SU-DHL-6 (cell line): ENCODE measurements at regions not wholly inside any gene's neighbourhood (a gene's known extent, or its start where the extent isn't known, plus 50 kb on each side); places are given as distances from the start of the nearest gene placed in this dataset.

Source experiments
- H2AFZ ChIP-seq: fragments of 200-600 bp; sonication (generic); 2 replicates; pipeline ENCODE4 v1.6.1; 2014; ENCODE audit warnings: low read depth, mild to moderate bottlenecking, moderate library complexity, mixed read lengths, antibody characterized with exemption, low read length; ENCODE audit not compliant: severe bottlenecking
- H3F3A ChIP-seq: fragments of 200-600 bp; shearing (Covaris generic); 2 replicates; pipeline ENCODE4 v1.6.0; 2016; ENCODE audit warnings: antibody characterized with exemption, mild to moderate bottlenecking; ENCODE audit not compliant: insufficient read depth
- H3K27ac ChIP-seq: fragments of 200-600 bp; sonication (generic); 2 replicates; pipeline ENCODE4 v1.5.1; 2016; ENCODE audit warnings: low read depth, mild to moderate bottlenecking, low read length, moderate library complexity, mixed read lengths
- H3K27me3 ChIP-seq: fragments of 200-600 bp; sonication (generic), shearing (Covaris generic); 2 replicates; pipeline ENCODE4 v1.6.0; 2014; ENCODE audit warnings: mild to moderate bottlenecking, low read length
- H3K36me3 ChIP-seq: fragments of 200-600 bp; sonication (generic); 2 replicates; pipeline ENCODE4 v1.6.1; 2014; ENCODE audit warnings: mild to moderate bottlenecking, low read length, mixed read lengths
- H3K4me2 ChIP-seq: fragments of 300-600, 200-600 bp; shearing (Covaris generic), sonication (generic); 2 replicates; pipeline ENCODE4 v1.6.0; 2014; ENCODE audit warnings: low read length, low read depth, mild to moderate bottlenecking; ENCODE audit not compliant: poor library complexity, severe bottlenecking
- H3K4me3 ChIP-seq: fragments of 200-600 bp; sonication (generic); 2 replicates; pipeline ENCODE4 v1.5.1; 2014; ENCODE audit warnings: antibody characterized with exemption, low read length, mild to moderate bottlenecking, mixed read lengths; ENCODE audit not compliant: insufficient read depth, poor library complexity, severe bottlenecking
- H3K79me2 ChIP-seq: fragments of 200-600 bp; sonication (generic); 2 replicates; pipeline ENCODE4 v1.6.1; 2014; ENCODE audit warnings: mild to moderate bottlenecking, low read length, moderate library complexity; ENCODE audit not compliant: insufficient read depth
- H3K9ac ChIP-seq: fragments of 200-600 bp; sonication (generic); 2 replicates; pipeline ENCODE4 v1.7.0; 2014; ENCODE audit warnings: mild to moderate bottlenecking, low read length
- H3K9me2 ChIP-seq: fragments of 200-600 bp; sonication (generic); replicated peaks from 2 replicates; pipeline ENCODE4 v1.6.1; 2014; ENCODE audit warnings: low read length; ENCODE audit not compliant: insufficient read depth
- H3K9me3 ChIP-seq: fragments of 200-600 bp; sonication (generic); 2 replicates; pipeline ENCODE4 v1.6.1; 2014; ENCODE audit warnings: low read length, mixed read lengths; ENCODE audit not compliant: insufficient read depth
- H4K20me1 ChIP-seq: fragments of 200-600 bp; sonication (generic); 2 replicates; pipeline ENCODE4 v1.6.1; 2014; ENCODE audit warnings: low read depth, mild to moderate bottlenecking, antibody characterized with exemption, low read length, moderate library complexity, mixed read lengths
- CTCF ChIP-seq: fragments of 200-600 bp; sonication (generic); IDR thresholded peaks from one replicate; pipeline ENCODE4 v1.5.1; 2017; ENCODE audit warnings: antibody characterized with exemption, mild to moderate bottlenecking, low read length, moderate library complexity; ENCODE audit not compliant: insufficient read depth, poor library complexity, severe bottlenecking
- EZH2phosphoT487 ChIP-seq: fragments of 200-600 bp; sonication (generic), shearing (Covaris generic); conservative IDR thresholded peaks from 2 replicates; pipeline ENCODE4 v1.6.1; 2018; ENCODE audit warnings: mild to moderate bottlenecking, antibody characterized with exemption, low read length, moderate library complexity, mixed read lengths

GRCh38 chr11:106446955-106447354 is 369.5 kb downstream of the AASDHPPT start:
- no peak overlapping the region for H3K4me2 ChIP-seq
- no peak overlapping the region for H2AFZ ChIP-seq

GRCh38 chr11:106447631-106448191 is 370.2 kb downstream of the AASDHPPT start:
- H3K79me2 ChIP-seq: no peaks in the 10 kb centered on the region
- H4K20me1 ChIP-seq: no peaks in the 10 kb centered on the region
- no peak overlapping the region for H3K4me3 ChIP-seq
- no peak overlapping the region for H3K27ac ChIP-seq
- no peaks in the 10 kb centered on the region for H3K27me3 ChIP-seq
- H3K36me3 ChIP-seq: no peaks in the 10 kb centered on the region
- H2AFZ ChIP-seq: no peak overlapping the region
- no peaks in the 10 kb centered on the region for H3K9me3 ChIP-seq
- no peak overlapping the region for H3K4me2 ChIP-seq
- H3F3A ChIP-seq: no peaks in the 10 kb centered on the region
- no peaks in the 10 kb centered on the region for H3K9me2 ChIP-seq
- TF ChIP-seq EZH2phosphoT487 (no peak), CTCF (no peak)
- no peak overlapping the region for H3K9ac ChIP-seq

More at GRCh38 chr11:106446955-106447354, 369.5 kb downstream of the AASDHPPT start:
- H3K4me3 ChIP-seq: no peak overlapping the region
- no peaks in the 10 kb centered on the region for H3K27me3 ChIP-seq
- no peaks in the 10 kb centered on the region for H3K79me2 ChIP-seq
- TF ChIP-seq EZH2phosphoT487 (no peak), CTCF (no peak)
- H4K20me1 ChIP-seq: no peaks in the 10 kb centered on the region
- no peak overlapping the region for H3K9ac ChIP-seq
- no peak overlapping the region for H3K27ac ChIP-seq
- H3K9me2 ChIP-seq: no peaks in the 10 kb centered on the region
- H3K36me3 ChIP-seq: no peaks in the 10 kb centered on the region
- H3F3A ChIP-seq: no peaks in the 10 kb centered on the region
- no peaks in the 10 kb centered on the region for H3K9me3 ChIP-seq

GRCh38 chr11:106449763-106450162 is 372.3 kb downstream of the AASDHPPT start:
- Histone ChIP-seq H3K9ac (no peak overlapping the region), H3F3A (no peaks in the 10 kb centered on the region), H3K9me3 (no peaks in the 10 kb centered on the region), H3K4me2 (no peak overlapping the region), H2AFZ (no peak overlapping the region), H3K27ac (no peak overlapping the region), H3K79me2 (no peaks in the 10 kb centered on the region), H3K36me3 (no peaks in the 10 kb centered on the region), H3K4me3 (no peak overlapping the region), H3K27me3 (no peaks in the 10 kb centered on the region), H4K20me1 (no peaks in the 10 kb centered on the region), H3K9me2 (no peaks in the 10 kb centered on the region)
- no peak for TF ChIP-seq CTCF
- TF ChIP-seq EZH2phosphoT487: no peak
